ENCODE measurements at regions not wholly inside any gene's neighbourhood (a gene's known extent, or its start where the extent isn't known, plus 50 kb on each side); places are given as distances from the start of the nearest gene placed in this dataset.

DNA sequence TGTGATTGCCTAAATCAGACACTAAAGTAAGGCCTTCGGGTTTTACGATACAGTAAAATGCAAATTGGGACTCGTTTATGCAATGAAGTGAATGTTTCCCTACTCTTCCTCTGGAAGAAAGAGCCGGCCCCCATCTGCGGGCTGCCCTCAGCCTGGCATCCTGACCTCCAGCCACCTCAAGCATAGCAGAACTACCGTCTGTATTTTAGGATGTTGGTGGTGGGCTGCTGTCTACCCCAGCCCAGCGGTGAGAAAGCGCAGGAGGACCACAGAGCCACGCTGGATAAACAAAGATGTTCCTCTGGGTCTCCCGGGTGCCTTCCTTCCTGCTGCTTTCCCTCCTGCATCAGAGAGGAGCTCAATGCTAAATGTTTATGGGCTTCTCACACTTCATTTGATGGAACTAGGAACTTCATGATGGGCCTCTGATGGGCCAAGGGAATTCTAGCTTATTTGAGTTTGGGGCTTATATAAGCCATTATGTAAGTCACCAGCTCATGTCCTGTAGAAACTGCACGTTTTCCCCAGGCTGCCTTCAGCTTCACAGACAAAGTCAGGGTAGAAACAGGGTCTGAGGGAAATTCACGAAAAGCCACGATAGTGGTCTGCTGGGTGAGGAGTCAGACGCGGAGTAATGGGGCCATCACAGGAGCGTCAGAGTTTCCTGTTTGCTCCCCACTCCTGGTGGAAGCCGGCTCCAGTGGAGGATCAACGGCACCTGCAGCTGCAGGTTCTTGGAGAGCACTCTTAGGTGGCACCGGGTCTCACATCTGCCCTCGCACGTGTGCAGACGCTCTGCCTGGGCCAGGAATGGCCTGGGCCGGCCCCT, 287.4 kb downstream of the BRD1 start:
- Mint-ChIP-seq H3K9me3 (peaks cover 65% of the 10 kb centered on the region), H3K36me3 (ENCODE audit: low read depth) (peaks cover 4% of the 10 kb centered on the region; the same call in 1 of the 2 replicates), H3K4me3 (no peak overlapping the region), H3K4me1 (ENCODE audit: low read depth) (no peaks in the 10 kb centered on the region), H3K27ac (no peak overlapping the region), H3K27me3 (ENCODE audit: insufficient read depth) (no peaks in the 10 kb centered on the region; the same call in 1 of the 2 replicates)
- TF ChIP-seq, protein P1, sequence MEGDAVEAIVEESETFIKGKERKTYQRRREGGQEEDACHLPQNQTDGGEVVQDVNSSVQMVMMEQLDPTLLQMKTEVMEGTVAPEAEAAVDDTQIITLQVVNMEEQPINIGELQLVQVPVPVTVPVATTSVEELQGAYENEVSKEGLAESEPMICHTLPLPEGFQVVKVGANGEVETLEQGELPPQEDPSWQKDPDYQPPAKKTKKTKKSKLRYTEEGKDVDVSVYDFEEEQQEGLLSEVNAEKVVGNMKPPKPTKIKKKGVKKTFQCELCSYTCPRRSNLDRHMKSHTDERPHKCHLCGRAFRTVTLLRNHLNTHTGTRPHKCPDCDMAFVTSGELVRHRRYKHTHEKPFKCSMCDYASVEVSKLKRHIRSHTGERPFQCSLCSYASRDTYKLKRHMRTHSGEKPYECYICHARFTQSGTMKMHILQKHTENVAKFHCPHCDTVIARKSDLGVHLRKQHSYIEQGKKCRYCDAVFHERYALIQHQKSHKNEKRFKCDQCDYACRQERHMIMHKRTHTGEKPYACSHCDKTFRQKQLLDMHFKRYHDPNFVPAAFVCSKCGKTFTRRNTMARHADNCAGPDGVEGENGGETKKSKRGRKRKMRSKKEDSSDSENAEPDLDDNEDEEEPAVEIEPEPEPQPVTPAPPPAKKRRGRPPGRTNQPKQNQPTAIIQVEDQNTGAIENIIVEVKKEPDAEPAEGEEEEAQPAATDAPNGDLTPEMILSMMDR (IDR thresholded peaks at IDR 0.05), result no peak
- DNase-seq, result no peak

DNA sequence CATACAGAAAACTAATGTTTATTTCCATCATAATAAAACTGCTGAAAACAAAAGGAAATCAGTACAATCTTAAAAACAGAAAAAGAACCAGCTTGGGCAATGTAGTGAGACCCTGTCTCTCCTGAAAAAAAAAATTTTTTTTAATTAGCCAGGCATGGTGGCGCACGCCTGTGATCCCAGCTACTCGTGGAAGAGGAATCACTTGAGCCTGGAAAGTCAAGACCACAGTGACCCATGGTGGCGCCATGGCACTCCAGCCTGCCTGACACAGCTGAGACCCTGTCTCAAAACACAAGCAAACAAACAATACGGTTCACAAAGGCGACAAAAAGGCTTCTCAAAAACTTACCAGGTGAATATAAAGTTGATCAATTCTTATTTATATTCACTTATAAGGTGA, 289.7 kb downstream of the BRD1 start:
- Mint-ChIP-seq H3K4me3 (no peak overlapping the region), H3K9me3 (peaks cover 62% of the 10 kb centered on the region), H3K4me1 (ENCODE audit: low read depth) (no peaks in the 10 kb centered on the region), H3K27me3 (ENCODE audit: insufficient read depth) (no peaks in the 10 kb centered on the region; the same call in 1 of the 2 replicates), H3K36me3 (ENCODE audit: low read depth) (0 out of 2 replicates have a peak, but pooled peaks cover 4% of the 10 kb centered on the region), H3K27ac (no peak overlapping the region)
- no peak for DNase-seq
- TF ChIP-seq, protein P1 (IDR thresholded peaks at IDR 0.05), result no peak

- no peaks in the 10 kb centered on the region for H3K4me1 Mint-ChIP-seq (ENCODE audit: low read depth)
- TF ChIP-seq, protein P1 (IDR thresholded peaks at IDR 0.05), result no peak
- peaks cover 61% of the 10 kb centered on the region for H3K9me3 Mint-ChIP-seq
- H3K4me3 Mint-ChIP-seq, result no peak overlapping the region
- peaks cover 2% of the 10 kb centered on the region for H3K27me3 Mint-ChIP-seq (ENCODE audit: insufficient read depth)
- DNase-seq, result no peak
- H3K36me3 Mint-ChIP-seq (ENCODE audit: low read depth), result 0 out of 2 replicates have a peak, but pooled peaks cover 4% of the 10 kb centered on the region
- H3K27ac Mint-ChIP-seq, result no peak overlapping the region
Observed at GRCh38 chr22:49536571-49537131, 291.0 kb downstream of the BRD1 start.

DNA sequence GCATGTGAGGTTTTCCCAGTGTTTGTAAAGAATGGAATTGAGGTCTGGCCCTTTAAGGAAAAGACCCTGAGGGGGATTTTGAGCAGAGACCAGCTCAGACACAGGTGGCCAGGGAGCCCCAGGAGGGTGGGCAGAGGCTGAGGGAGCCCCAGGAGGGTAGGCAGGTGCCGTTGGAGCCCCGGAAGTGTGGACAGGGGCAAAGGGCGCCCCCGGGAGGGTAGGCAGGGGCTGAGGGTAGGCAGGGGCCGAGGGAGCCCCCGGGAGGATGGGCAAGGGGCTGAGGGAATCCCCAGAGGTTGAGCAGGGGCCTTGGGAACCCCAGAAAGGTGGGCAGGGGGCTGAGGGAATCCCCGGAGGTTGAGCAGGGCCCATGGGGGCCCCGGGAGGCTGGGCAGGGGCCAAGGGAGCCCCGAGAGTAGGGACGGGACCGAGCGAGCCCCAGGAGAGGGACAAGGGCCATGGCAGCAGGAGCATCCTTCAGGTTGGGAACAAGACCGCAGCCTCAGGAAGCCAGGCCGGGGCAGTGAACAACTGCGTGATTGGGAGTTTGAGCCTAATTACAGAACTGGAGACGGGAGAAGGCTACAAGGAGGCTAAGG, 292.0 kb downstream of the BRD1 start:
- TF ChIP-seq, protein P1 (IDR thresholded peaks at IDR 0.05), result no peak
- Mint-ChIP-seq H3K4me3 (no peak overlapping the region), H3K4me1 (ENCODE audit: low read depth) (no peaks in the 10 kb centered on the region), H3K27ac (no peak overlapping the region), H3K36me3 (ENCODE audit: low read depth) (0 out of 2 replicates have a peak, but pooled peaks cover 4% of the 10 kb centered on the region), H3K27me3 (ENCODE audit: insufficient read depth) (peaks cover 2% of the 10 kb centered on the region), H3K9me3 (peaks cover 70% of the 10 kb centered on the region)
- DNase-seq, result no peak

DNA sequence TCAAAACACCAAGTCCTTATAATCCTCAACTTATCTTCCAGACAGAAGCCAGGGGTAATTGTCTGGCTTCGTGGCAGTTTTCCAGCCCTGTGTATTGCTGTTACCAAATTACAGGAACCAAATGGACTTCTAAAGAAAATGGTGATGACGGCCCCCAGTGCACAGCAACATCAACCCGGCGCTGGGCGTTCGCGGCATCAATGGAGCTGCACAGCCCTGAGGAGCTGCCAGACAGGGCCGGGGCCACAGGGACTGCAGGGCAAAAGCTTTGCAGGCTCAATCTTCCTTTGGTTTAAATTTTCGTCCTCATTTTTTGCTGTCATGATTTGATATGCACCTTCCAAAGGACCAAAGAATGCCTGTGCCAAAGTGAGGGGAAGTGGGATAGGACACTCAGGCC, 292.5 kb downstream of the BRD1 start:
- peaks cover 2% of the 10 kb centered on the region; the same call in 1 of the 2 replicates for H3K27me3 Mint-ChIP-seq (ENCODE audit: insufficient read depth)
- no peak overlapping the region for H3K4me3 Mint-ChIP-seq
- no peak overlapping the region for H3K27ac Mint-ChIP-seq
- TF ChIP-seq, protein P1 (IDR thresholded peaks at IDR 0.05), result no peak
- H3K9me3 Mint-ChIP-seq, result peaks cover 71% of the 10 kb centered on the region
- 0 out of 2 replicates have a peak, but pooled peaks cover 4% of the 10 kb centered on the region for H3K36me3 Mint-ChIP-seq (ENCODE audit: low read depth)
- H3K4me1 Mint-ChIP-seq (ENCODE audit: low read depth), result no peaks in the 10 kb centered on the region
- no peak for DNase-seq
